Lower leg skin (tissue), 3 donors: ENCODE measurements at regions not wholly inside any gene's neighbourhood (a gene's known extent, or its start where the extent isn't known, plus 50 kb on each side); places are given as distances from the start of the nearest gene placed in this dataset.

Experiments used
- CTCF ChIP-seq, 3 donors: fragments of 450-650 bp; IDR thresholded peaks; one replicate each; pipeline ENCODE4 v1.5.1; 2016; ENCODE audit warnings: antibody characterized with exemption in 3 of 3, mild to moderate bottlenecking in 3 of 3, moderate library complexity in 2 of 3
- POLR2A ChIP-seq, 2 donors: fragments of 450-650 bp; IDR thresholded peaks; one replicate each; pipeline ENCODE4 v1.6.1; 2016 to 2017; ENCODE audit warnings: antibody characterized with exemption in 2 of 2, mild to moderate bottlenecking in 1 of 2, moderate library complexity in 1 of 2

- no peak for TF ChIP-seq CTCF (IDR thresholded peaks at IDR 0.05)
- no peak for TF ChIP-seq POLR2A (IDR thresholded peaks at IDR 0.05)
Observed at GRCh38 chr1:38736399-38736798, 123.2 kb downstream of the RRAGC start.
